ENCODE measurements at regions not wholly inside any gene's neighbourhood (a gene's known extent, or its start where the extent isn't known, plus 50 kb on each side); places are given as distances from the start of the nearest gene placed in this dataset.

DNA sequence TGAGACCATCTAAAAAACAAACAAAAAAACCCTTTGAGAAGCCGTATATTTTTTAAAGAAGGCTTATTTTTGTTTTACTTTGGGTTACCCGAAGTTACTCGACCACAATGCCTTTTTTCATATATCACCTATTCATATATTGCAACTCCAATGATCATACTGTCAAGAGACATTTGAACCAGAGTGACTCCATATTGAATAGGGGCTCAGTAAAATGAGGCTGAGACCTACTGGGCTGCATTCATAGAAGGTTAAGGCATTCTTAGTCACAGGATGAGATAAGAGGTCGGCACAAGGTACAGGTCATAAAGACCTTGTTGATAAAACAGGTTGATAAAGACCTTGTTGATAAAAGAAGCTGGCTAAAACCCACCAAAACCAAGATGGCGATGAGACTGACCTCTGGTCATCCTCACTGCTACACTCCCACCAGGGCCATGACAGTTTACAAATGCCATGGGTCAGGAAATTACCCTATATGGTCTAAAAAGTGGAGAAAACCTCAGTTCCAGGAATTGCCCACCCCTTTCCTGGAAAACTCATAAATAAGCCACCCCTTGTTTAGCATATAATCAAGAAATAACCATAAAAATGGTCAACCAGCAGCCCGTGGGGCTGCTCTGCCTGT is 50.0 kb upstream of the PKP2 start:
- no peak for DNase-seq (ENCODE audit: low read depth)
